GM12864 (cell line): ENCODE measurements at regions not wholly inside any gene's neighbourhood (a gene's known extent, or its start where the extent isn't known, plus 50 kb on each side); places are given as distances from the start of the nearest gene placed in this dataset.
"Not testable (repeated sequence)": the region's sequence is repeated elsewhere in the genome, so short reads cannot be mapped to it uniquely, and the experiment has no call there.

Source experiments
- DNase-seq: peaks from one replicate; pipeline ENCODE4 v3.0.0-alpha.2; 2011; ENCODE audit warnings: low read depth
- H3K4me3 ChIP-seq: 2 replicates; pipeline ENCODE4 v1.5.1; 2011; ENCODE audit warnings: mild to moderate bottlenecking, low read depth, low read length, control low read depth
- TF ChIP-seq, protein P1 (sequence below): IDR thresholded peaks from 2 replicates; pipeline ENCODE4 v1.5.1; 2011; ENCODE audit warnings: low read depth, mild to moderate bottlenecking, moderate library complexity, low read length, control low read depth, inconsistent platforms; ENCODE audit errors: missing control alignments

DNA sequence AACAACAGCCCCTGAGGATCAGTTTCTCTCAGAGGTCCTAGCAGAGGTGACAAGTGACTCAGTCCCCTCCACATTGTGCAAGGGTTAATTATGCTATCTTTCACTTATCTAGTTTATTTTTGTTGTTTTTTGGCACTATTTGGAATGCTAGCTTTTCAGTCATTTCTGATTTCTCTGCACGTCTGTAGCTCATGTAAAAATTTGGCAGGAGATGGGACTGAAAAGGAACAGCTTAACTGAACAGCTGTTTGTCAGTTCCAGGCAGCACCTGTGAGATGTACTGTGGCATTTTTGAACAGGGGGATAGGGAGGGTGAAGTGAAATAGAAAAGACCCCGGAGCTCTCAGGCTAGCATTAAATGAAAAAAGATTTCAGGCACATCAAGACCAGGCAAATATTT is 313.5 kb downstream of the SUCLA2 start:
- no peak for DNase-seq
- TF ChIP-seq, protein P1, sequence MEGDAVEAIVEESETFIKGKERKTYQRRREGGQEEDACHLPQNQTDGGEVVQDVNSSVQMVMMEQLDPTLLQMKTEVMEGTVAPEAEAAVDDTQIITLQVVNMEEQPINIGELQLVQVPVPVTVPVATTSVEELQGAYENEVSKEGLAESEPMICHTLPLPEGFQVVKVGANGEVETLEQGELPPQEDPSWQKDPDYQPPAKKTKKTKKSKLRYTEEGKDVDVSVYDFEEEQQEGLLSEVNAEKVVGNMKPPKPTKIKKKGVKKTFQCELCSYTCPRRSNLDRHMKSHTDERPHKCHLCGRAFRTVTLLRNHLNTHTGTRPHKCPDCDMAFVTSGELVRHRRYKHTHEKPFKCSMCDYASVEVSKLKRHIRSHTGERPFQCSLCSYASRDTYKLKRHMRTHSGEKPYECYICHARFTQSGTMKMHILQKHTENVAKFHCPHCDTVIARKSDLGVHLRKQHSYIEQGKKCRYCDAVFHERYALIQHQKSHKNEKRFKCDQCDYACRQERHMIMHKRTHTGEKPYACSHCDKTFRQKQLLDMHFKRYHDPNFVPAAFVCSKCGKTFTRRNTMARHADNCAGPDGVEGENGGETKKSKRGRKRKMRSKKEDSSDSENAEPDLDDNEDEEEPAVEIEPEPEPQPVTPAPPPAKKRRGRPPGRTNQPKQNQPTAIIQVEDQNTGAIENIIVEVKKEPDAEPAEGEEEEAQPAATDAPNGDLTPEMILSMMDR: no peak
- no peak overlapping the region for H3K4me3 ChIP-seq

DNA sequence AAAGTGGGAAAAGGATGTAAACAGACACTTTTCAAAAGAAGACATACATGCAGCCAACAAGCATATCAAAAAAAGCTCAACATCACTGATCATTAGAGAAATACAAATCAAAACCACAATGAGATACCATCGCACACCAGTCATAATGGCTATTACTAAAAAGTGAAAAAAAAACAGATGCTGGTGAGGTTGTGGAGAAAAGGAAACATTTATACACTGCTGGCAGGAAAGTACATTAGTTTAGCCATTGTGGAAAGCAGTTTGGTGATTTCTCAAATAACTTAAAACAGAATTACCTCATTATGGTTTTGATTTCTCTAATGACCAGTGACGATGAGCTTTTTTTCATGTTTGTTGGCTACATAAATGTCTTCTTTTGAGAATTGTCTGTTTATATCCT is 315.9 kb downstream of the SUCLA2 start:
- not testable (repeated sequence) for H3K4me3 ChIP-seq, DNase-seq

DNA sequence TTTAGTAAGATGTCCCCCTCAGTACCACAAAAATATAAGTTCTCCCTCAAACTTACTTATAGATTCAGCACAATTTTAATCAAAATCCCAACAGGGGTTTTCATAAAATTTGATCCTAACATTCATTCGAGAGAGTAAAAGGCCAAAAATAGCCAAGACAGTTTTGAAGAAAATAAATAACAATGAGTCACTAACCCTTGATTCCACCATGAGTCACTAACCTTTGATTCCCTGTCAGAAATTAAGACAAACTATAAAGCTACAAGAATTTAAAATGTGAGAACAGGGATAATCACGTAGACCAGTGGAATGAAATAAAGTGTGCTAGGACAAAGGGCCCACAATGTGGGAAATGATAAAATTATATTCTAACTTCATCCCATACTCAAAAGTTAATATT is 320.3 kb downstream of the SUCLA2 start:
- DNase-seq: no peak
- TF ChIP-seq, protein P1: no peak
- no peak overlapping the region for H3K4me3 ChIP-seq

DNA sequence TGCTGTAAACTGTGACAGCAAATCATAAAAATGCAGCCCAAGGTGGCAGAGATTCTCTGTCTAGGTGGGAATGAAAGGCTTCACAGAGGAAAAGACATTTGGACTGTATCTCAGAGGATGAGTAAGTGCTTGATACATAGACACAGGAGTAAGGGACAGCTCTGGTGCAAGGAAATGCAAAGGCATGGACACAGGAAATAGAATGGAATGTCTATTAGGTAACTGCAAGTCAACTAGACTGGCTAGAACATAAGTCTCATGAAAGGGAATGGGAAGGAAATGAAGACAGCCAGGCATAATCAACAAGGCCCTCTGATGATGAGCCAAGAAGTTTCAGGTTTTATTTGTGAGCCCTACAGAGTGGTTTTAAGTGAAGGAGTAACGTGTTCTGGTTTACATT is 321.7 kb downstream of the SUCLA2 start:
- DNase-seq: no peak
- no peak overlapping the region for H3K4me3 ChIP-seq
- TF ChIP-seq, protein P1: no peak

DNA sequence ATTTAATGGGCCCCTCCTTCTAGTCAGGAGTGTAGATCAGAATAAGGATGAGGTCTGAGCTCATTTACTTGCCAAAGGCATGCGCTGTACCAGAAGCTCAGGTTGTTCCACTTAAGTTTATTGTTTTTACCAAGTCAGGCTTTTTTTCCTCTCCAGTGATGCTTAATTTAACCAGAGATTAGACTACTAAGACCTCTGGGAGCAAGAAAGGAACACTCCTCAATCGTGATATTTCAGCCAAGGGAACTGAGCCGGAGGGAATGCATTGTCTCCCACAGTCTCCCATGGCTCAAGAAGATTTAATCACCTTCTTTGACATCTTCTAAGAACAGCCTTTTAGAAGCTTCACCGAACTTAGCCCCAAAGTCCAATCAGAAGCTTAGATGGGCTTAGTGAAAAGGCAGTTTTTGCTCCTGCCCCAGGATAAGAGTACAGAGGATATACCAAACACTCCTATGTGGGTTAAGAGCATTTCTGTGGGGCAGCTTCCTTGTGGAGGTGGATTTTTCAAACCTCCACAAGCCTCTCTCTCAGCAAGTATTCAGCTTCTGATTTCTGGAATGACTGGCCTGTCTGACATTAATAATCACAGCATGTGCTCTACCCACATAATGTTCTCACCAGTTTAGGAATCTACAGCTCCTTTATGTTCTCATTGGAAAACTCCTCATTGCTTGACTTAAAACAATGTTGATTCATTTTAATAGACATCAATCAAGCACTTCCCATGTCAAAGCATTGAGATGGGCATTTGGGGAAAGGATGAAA is 322.7 kb downstream of the SUCLA2 start:
- no peak for DNase-seq
- no peak overlapping the region for H3K4me3 ChIP-seq
- TF ChIP-seq, protein P1: no peak

DNA sequence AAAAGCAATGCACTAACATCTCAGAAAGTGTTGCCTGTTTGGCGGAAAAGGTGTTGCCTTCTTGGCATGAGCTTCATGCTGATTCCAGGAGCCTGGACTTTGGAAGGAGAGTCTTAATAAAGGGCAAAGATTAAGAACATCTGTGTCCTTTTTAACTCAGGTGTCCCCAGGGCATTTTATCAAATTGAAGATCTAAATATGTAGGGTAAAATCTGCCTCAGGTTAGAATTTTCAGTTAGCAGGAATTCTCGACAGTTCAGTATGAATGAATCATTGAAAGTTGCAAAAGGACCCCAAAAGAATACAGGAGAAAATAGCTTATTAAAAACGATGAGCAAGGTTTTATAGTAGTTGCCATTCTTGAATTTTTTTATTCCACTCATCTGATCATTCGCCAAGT is 325.2 kb downstream of the SUCLA2 start:
- TF ChIP-seq, protein P1: no peak
- DNase-seq: no peak
- H3K4me3 ChIP-seq: no peak overlapping the region

DNA sequence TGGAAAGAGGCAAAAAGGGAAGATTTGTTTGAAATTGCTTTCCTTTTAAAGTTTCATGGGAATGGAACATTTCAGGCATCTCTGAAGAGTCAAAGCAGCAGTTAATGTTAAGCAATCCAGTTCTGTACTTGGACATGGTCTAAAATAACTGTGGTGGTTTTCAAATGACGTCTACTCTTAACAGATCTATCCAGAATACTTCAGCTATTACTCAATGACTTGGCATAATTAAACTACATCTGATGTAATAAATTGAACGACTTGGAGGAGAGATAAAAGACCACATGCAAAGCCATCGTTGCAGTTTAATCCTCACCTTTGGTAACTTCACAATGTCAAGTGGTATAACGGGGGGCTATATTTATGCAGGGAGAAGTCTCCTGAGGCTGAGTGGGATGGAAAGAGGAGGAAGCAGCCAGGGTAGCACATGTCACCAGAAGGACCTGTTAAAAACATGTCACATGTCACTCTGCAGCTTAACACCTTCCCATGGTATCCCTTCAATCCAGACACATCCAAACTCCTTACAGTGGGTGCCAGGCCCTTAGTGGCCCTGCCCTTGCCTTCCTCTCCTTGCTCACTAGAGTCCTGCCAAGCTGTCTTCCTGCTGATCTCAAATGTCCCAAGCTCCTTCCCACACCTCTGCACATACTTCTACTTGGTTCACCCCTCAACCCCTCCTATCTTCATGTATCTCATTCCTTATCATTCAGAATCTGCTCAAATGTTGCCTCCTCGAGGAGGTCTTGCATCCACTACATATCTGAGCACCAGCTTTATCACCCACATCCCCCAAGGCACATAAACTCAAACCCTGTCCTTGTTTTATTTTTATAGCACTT is 327.8 kb downstream of the SUCLA2 start:
- H3K4me3 ChIP-seq: no peak overlapping the region
- TF ChIP-seq, protein P1: no peak
- no peak for DNase-seq
